ENCODE measurements at regions not wholly inside any gene's neighbourhood (a gene's known extent, or its start where the extent isn't known, plus 50 kb on each side); places are given as distances from the start of the nearest gene placed in this dataset.

DNA sequence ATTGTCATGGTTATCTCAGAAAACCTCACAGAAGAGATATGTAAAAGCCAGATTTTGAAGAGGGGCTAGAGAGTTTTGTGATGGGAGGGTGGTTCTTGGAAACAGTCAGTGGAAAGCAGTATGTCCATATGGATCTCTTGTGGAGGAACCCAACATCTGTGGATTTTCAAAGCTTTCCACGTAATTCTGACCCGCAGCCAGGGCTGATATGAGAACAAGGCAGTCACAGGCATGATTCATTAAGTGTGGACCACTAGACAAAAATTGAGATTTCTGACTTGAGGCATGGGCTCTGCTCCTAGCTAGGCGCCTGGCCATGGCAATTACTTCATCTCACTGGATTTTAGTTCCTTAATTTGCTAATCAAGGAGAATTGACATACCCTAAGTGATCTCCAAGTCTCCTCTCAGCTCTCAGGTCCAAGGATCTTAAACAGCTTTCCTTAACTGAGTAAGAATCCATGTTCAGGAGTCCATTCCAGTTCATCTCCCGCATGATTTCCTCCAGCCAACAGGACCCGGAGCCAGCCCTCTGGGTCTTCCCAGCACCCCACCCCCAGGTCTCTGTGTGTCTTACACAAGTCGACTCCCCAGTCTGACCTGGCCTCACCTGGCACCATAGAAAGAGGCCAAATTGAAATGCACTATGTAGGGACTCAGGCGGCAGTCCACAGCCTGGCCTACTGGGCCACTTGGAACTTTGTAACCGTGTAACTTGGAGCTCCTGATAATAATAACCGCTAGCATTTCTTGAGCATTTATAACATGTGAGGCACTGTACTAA, 176.3 kb upstream of the PARP11 start:
- DNase-seq (ENCODE audit: low spot score), result no peak

DNA sequence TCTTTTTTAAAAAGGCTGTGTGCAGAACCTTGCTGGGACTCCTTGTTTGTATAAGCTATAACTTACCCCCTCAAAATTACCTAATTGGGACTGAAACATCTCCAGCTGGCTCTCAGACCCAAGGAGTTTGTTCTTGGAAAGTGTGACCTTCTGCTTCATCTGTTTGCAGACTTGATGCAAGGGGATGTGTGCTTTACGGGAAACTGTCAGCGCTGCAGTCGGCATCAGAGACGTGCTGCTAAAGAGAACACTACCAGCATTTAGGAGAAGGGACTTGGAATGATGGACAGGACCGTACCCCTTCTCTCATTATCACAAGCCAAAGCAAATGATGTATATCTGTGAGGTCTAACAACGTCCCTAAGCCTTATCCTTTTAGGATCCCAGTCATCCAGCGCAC, 174.2 kb upstream of the PARP11 start:
- no peak for DNase-seq (ENCODE audit: low spot score)

DNA sequence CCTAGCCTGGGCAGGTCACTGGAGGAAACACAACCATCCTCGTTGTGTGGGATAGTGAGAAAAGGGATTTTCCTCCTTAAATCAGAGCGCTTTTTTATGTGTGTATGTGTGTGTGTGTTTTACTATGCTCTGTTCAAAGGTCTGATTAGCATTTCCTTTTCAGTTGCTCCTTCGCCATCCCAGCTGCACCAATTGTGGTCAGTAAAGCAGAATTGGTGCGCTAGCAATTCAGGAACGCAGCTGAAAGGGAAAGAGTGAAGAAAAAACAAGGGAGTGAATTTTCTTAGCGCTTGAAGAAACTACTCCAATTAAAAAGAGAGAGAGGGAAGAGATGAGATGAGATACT, 173.3 kb upstream of the PARP11 start:
- DNase-seq (ENCODE audit: low spot score), result no peak

DNA sequence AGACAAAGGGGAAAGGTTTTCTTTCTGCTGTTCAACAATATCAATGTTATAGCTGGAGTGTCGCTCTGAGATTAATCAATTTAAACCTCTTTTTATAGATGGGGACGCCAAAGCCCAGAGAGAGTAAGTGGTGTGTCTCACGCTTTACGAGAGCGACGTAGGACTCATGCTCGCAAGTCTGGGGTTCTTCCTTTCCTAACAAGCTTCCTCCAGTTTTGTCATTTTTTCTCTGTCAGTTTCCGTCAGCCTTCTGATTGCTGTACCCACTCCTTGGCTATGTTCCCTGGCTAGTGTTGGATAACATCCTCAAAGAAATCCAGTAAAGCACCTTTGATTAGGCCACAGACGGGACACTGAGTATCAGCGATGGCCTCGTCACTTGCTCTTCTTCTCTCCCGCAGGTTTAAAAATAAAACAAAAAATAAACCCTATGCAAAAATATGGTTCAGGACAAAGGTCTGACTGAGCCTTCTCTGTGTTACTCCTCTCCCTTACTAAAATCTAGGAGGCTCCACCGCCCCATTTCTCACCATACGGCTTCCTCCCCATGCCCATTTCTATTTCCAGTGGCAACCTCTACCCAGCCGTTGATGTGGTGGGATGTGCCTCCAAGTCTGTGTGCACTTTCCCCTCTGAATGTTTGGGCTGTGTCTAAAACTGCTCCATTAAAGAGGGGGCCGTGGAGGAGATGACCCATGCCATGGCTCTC, 172.7 kb upstream of the PARP11 start:
- DNase-seq (ENCODE audit: low spot score), result no peak

DNA sequence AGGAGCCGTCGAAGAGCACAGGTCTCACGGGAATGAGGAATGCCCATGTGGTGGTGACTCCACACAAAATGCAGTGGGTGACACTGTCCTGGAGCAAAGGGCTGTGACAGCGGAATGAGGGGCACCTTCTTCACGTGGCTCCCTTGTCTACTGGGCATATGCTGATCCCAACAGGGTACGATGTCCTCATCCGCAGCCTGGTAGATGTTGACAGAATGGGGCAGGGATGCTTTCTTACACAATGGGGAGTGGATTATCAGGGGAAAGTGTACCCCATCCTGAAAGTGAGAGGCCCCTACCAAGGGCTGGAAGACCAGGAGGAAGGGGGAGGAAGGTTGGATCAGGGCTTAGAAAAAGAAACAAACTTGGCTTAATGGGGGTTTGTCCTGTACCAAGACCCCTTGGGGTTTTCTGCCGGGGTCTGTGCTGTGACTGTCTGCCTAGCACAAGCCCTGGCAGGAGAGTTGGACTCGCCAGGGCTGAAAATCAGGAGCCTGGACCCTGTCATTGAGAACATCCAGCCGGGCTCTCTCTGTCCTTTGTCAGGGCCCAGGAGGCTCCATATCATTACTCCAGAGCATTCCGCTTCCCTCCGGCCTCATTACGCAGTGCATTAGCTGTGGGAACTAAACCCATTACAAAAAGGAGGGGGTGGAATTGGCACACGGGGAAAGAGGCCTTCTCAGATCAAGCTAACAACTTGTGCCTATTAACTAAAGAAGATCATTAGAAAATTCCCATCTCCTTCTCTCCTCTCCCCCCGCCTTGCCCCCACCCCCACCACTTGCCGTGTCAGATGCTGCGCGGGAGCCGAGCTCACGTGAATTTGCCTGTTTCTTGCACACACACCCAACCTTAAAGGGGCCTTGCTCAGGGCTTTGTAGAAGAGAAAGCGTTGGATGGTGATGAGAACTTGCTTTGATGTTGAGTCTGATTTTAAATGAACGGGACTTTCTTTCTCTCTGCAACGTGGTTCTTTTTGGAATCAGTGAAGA, 171.8 kb upstream of the PARP11 start:
- no peak for DNase-seq (ENCODE audit: low spot score)

DNA sequence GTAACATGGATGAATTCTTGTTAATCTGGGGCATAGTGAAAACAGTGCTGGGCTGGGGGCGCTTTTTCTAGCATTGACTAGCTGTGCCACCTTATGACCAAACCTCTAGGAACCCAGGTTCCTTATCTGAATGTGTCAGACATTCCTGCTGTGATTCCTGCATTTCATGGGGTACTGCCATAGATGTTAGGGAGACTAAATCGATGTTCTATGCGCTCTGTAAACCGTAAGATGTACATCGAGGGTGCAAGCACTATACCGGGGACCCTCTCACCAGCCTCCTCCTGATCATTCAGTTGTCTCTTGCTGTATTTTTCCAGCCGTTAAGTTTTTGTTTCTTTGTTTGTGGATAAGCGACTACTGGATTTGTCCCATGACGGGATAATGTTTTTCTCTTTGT, 170.9 kb upstream of the PARP11 start:
- DNase-seq (ENCODE audit: low spot score), result no peak

DNA sequence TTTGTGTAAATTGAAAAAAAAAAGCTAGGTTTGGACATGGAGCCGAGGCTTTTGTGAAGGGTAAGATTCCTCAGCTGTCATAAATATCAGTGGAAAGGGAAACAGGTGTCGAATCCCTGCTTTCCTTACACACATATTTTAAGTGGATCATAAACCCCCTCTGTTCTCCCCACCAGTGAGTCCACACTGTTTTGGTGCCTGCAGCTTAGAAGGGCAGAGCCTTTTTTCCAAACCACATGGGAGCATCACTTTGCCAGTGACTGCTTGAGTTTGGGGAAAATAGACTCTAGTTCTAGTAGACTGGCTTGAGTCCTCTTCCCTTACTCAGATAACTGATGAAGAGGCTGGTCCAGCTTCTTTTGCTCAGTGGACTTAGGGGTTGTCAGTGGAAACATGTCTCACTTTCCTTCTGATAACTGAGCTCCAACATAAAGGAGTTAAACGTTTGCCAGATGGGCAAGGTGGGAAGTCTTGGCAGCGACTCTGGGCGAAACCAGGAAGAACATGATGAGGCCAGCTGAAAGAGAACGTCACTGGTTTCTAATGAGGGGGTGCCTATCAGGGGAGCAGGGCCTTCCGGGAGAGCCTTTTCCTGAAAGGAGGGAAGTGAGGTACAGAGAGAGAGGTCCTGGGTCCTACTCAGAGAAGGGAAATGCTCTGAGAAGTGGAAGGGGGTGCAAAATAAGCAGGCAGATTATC, 168.1 kb upstream of the PARP11 start:
- DNase-seq (ENCODE audit: low spot score), result no peak

DNA sequence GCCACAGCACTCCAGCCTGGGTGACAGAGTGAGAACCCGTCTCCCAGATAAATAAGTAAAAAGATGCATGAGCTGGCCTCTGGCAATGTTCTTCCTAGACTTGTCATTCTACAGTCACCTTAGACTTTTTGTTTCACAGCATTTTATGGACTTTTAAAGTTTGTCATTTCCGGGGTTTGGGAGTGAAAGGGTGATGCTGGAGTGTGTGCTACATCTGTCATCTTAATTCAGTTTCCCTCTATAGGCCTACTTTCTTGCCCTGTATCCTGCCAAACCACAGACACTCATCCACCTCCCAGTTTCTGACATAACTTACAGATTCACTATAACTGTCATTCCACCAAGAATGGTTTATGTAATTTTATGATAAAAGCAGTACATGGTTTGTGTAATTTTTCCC, 166.7 kb upstream of the PARP11 start:
- DNase-seq (ENCODE audit: low spot score), result no peak

DNA sequence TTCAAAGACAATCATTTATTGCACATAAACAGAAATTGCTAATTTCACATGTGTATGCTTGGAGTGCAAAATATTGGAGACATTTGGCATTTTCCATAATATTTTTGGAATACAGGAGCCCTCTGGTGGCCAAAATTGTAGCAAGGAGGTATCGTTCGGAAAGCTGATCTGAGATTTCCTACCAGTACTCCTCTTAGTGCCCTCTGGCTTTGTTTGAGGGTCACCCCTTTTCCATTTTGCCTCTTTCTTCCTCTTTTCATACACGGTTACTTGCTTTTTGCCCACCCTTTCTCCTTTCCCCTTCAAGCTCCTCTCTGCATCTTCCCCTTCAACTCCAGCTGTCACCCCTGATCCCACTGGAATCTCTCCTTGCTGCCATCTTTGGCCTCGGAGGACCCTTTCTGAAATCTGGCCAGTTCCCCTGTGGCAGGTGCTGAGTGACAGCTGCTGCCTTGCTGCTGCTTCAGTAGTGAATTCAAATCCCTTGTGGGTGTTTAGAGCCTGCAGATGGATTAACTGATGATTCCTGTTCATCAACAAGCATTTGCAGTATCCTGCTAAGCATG, 164.6 kb upstream of the PARP11 start:
- DNase-seq (ENCODE audit: low spot score), result peak; percentile 46

DNA sequence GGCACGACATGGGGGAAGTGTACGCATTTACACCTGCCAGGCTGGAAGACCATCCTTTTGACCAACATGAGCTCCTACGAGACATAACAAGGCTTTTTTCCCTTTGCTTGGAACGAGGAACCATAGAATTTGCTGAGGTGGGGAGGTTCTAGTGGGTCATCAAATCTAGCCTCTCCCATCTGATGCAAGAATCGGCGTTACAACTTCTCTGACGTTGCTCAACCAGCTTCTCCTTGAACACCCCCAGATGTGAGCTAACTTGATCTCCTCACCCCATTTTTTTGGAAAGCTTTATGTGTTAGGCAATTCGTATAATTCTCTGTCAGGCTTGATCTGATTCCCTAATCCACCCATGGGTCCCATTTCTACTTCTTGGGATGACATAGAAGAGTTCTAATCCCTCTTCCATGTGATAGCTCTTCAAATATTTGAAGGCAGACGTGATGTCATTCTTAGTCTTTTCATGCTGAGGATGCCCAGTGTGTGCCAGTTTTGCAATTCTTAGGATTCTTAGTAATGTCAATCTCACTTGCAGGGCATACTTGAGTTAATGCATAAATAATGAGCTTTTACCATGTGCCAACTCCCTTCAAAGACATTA, 163.6 kb upstream of the PARP11 start:
- no peak for DNase-seq (ENCODE audit: low spot score)

DNA sequence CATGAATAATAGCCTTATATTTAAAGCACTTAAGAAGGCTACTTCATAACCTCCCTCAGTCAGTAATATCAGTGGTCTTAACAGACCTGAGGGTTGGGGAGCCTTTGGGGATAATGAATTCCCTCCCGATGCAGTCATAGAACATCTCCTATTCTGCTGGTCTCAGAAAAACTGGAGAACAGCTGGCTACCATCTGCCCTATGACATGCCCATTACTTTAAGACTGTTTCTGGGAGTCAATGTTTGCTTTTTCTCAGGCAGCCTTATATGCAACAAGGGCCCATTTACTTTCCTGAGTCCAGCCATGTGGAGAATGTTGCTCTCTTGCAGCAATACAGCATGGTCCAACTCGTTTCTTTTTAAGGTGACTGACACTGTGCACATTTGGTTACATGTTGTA, 161.7 kb upstream of the PARP11 start:
- DNase-seq (ENCODE audit: low spot score), result no peak

DNA sequence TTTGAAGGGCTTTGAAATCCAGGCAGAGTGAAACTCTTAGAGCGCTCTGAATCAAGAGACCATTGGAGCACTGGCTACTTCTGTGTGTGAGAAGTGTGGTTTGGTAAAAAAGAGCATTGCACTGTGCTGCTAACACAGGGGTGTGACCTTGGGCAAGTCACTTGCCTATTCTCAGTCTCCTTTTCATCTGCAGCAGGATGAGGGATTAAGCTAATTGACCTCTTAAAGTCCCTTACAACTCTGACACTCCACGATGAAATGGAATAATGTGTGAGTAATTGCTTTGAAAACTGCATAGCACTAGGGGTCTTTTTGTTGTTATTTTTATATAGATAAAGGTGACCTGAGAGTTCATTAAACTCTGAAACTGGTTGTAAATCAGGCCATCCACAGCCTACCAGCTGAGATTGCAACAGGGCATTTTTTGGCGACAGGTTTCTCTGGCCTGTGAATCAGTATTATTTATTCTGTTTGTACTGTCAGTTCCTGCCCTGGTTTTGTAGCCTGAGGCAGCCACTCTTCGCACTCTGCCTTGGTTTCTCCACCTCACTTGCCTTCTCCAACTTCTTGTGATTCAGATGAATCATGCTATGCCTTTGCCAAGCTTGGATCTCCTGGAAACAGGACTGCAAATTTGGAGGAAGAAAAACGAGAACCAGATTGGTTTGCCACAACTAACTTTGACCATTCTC, 159.9 kb upstream of the PARP11 start:
- DNase-seq (ENCODE audit: low spot score), result no peak

DNA sequence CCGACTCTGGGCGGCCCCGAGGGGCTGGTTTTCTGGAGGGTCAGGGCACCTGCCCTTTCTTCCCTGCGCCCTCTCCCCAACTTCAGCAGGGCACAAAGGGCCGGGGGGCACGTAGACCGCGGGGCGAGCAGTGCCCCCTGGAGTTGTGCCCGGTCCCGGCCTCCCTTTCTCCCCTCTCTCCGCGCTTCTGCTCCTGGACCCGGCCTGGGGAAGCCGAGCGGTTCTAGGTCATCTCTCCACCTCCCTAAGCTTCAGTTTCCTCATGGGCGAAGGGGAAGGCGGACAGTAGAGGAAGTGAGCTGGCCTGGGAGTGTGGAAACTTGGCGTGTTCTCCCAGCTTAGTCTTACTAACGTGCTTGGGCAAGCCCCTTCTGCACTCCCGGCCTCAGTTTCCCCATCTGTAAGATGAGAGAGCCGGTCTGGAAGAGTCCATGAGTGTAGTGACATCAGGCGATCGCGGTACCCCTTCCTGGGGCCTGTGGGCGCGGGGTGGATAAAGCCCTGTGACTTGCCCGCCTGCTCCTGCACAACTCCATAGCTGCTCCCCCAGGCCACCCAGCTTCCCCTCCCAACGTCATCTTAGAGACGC, 158.6 kb upstream of the PARP11 start:
- DNase-seq (ENCODE audit: low spot score), result no peak

DNA sequence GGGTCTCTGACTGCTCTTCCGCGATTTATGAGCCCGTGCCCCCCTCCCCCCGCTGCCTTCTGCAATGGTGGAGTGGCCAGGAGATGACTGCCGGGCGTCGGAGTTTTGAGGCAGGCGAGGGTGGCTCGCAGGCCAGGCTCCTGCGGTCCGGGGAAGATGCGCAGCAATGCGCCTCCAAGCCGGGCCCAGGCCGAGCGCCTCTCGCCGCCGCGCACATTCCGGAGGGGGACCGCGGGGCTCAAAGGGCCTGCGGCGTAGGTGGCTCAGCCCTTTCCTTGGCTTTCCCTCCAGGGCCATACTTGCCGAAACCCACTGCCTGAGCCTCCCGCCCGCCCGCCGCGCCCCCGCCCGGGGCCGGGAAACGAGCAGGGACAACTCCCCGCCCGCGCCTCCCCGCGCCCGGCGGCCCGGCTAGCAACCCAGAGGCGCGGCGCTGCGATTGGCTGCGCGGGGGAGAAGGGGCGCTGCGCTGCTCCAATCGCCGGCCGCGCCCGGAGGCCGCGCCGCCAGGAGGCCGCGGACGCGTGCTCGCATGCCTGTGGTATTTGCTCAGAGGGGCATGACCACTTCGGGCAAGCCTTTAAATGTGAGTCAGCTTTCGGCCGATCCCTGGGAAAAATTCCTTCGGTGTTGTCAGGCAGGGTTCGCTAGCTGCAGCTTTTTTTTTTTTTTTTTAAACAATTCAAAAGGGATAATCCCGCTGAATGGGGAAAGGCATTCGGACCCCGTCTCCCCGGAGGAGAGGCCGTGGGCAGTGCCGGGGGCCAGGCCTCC, 157.9 kb upstream of the PARP11 start:
- peak; percentile 100 for DNase-seq (ENCODE audit: low spot score)

DNA sequence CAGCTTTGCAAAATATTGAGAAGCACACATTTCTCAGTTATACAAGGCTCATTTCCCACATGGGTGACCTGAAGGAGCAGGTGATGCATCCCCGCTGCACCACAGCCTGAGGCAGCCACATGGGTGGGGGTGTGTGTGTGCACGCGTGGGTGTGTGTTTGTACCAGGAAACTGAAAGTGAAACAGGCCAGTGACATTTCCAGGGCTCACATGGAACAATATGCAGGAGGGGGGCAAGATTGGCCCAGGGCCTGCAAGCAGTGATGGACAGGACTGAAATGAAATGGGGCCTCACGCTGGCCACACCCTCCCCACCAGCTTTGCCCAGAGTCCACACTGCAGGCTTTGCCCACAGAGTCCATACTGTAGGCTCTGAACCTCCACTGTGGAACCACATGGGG, 154.2 kb upstream of the PARP11 start:
- DNase-seq (ENCODE audit: low spot score), result no peak

DNA sequence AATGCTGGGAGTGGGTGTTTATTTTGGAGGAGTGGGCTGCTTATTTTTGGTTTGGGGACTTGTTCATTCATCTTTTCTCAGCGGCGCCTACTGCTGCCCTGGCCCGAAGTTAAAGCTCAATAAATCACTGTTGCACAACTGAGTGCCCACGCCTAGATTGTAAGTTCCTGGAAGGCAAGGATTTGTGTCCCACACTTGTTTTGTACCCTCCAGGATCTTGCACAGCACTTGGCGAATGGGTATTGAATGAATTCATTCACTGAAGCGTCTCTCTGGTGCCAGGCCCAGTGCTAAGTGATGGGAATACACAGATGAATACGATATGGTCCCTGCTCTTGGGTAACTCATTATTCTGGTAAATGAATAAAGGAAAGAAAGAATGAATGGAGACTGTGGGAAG, 153.3 kb upstream of the PARP11 start:
- DNase-seq (ENCODE audit: low spot score), result no peak

DNA sequence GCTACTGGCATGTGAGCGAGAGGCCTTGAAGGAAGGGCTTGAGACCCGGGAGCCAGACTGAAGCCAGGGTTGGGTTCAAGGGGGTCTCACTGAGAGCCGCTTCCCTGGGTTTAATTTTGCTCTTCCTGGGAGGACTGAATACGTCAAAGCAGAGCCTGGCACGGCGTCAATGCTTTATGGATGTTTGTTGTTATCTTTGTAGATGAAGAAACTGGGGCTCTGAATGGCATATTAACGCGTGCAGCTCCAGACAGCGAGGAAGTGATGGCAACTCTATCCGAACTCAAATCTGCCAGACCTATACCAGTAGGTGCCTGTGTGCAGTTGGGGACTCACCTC, 152.8 kb upstream of the PARP11 start:
- no peak for DNase-seq (ENCODE audit: low spot score)

DNA sequence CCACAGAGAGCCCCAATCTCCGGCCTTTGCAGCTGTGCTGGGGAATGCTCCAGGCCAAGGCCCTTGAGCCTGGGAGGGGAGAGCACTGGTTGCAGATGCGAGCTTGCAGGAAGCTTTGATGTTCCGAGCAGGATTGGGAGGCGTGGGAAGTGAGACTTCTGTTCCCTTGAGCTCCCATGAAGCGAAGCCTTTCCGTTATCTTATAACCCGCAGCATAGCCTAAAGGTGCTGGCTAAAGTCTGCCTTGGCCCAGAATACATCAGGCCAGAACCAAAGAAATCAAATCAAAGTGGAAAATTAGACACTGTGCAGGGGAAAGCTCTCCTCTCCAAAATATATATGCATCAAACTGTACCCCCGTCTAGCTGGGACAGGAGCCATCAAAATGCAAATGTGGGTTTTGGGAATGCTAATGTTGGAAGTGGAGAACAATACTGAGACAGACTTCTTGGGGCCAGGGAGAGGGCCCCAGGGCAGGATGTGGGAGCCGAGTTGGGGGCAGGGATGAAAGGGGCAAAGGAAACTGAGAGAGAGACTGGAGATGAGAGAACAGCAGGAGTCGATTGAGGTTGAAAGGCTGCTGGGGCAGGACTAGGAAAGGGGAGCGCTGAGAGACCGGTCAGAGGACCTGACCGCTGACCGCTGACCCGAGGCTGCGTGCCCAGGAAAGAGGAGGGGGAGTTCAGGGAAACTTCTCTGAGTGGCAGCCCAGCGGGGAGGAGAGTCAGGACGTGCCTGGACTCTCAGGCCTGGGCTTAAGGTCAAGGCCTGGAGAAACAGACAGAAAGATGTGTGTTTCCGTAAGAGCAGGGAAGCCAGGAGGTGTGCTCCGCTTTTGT, 152.2 kb upstream of the PARP11 start:
- no peak for DNase-seq (ENCODE audit: low spot score)

DNA sequence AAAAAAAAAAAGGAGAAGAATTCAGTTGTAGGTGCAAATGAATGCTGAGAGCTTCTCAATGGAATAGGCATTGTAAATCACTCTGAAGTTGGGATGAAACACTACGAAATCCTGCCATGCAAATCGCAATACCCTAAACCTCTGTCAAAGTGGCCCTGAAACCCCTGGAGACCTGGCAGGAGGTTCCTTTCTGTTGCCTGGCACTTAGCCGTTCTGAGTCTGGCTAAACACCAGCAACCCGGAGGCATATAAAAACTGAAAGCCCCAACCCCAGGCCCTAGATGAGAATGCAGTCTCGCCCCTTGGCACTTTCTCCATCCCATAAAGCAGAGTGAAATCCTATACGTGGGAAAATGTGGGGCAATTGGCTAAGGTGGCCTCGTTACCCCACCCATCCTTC, 151.5 kb upstream of the PARP11 start:
- DNase-seq (ENCODE audit: low spot score), result no peak
